ENCODE measurements at regions not wholly inside any gene's neighbourhood (a gene's known extent, or its start where the extent isn't known, plus 50 kb on each side); places are given as distances from the start of the nearest gene placed in this dataset.
A peak's percentile ranks its signal among the peaks of the same experiment; 100 is the strongest.

GRCh38 chr9:36728651-36729520 is 156.2 kb downstream of the MELK start:
- H3K27me3 Mint-ChIP-seq (ENCODE audit: low read depth), result no peaks in the 10 kb centered on the region
- peaks cover 3% of the 10 kb centered on the region for H3K4me1 Mint-ChIP-seq (ENCODE audit: low read depth)
- peak; percentile 35 for DNase-seq (ENCODE audit: low spot score)
- no peak overlapping the region for H3K4me3 Mint-ChIP-seq (ENCODE audit: low read depth)
- H3K27ac Mint-ChIP-seq, result no peak overlapping the region
- no peaks in the 10 kb centered on the region for H3K36me3 Mint-ChIP-seq (ENCODE audit: low read depth)
- no peaks in the 10 kb centered on the region for H3K9me3 Mint-ChIP-seq
- intact Hi-C loops (cut with micrococcal nuclease), result loop anchor here (1.0 to 5.0 kb wide), 3 partner anchors 96 to 322 kb away; no protein-coding TSS in a partner anchor

- peaks cover 3% of the 10 kb centered on the region for H3K4me1 Mint-ChIP-seq (ENCODE audit: low read depth)
- H3K27me3 Mint-ChIP-seq (ENCODE audit: low read depth), result no peaks in the 10 kb centered on the region
- intact Hi-C loops (cut with micrococcal nuclease), result loop anchor here (1.0 to 5.0 kb wide), 3 partner anchors 97 to 323 kb away; no protein-coding TSS in a partner anchor
- H3K27ac Mint-ChIP-seq, result no peak overlapping the region
- no peak for DNase-seq (ENCODE audit: low spot score)
- no peak overlapping the region for H3K4me3 Mint-ChIP-seq (ENCODE audit: low read depth)
- no peaks in the 10 kb centered on the region for H3K9me3 Mint-ChIP-seq
- no peaks in the 10 kb centered on the region for H3K36me3 Mint-ChIP-seq (ENCODE audit: low read depth)
Observed at GRCh38 chr9:36729906-36730305, 157.2 kb downstream of the MELK start.

GRCh38 chr9:36730414-36730813 is 157.7 kb downstream of the MELK start:
- Mint-ChIP-seq H3K4me1 (ENCODE audit: low read depth) (peaks cover 3% of the 10 kb centered on the region), H3K36me3 (ENCODE audit: low read depth) (no peaks in the 10 kb centered on the region), H3K4me3 (ENCODE audit: low read depth) (no peak overlapping the region), H3K9me3 (no peaks in the 10 kb centered on the region), H3K27ac (no peak overlapping the region), H3K27me3 (ENCODE audit: low read depth) (no peaks in the 10 kb centered on the region)
- no peak for DNase-seq (ENCODE audit: low spot score)
- intact Hi-C loops (cut with micrococcal nuclease), result no loop called here

- Mint-ChIP-seq H3K4me1 (ENCODE audit: low read depth) (peaks cover 3% of the 10 kb centered on the region), H3K9me3 (no peaks in the 10 kb centered on the region), H3K27ac (no peak overlapping the region), H3K27me3 (ENCODE audit: low read depth) (peaks cover 3% of the 10 kb centered on the region), H3K4me3 (ENCODE audit: low read depth) (no peak overlapping the region), H3K36me3 (ENCODE audit: low read depth) (no peaks in the 10 kb centered on the region)
- intact Hi-C loops (cut with micrococcal nuclease), result no loop called here
- no peak for DNase-seq (ENCODE audit: low spot score)
Observed at GRCh38 chr9:36731068-36731956, 158.6 kb downstream of the MELK start.

GRCh38 chr9:36734737-36735136 is 162.0 kb downstream of the MELK start:
- H3K27ac Mint-ChIP-seq, result no peak overlapping the region
- intact Hi-C loops (cut with micrococcal nuclease), result no loop called here
- no peaks in the 10 kb centered on the region for H3K9me3 Mint-ChIP-seq
- H3K4me3 Mint-ChIP-seq (ENCODE audit: low read depth), result no peak overlapping the region
- H3K4me1 Mint-ChIP-seq (ENCODE audit: low read depth), result peaks cover 3% of the 10 kb centered on the region
- H3K27me3 Mint-ChIP-seq (ENCODE audit: low read depth), result peaks cover 18% of the 10 kb centered on the region
- no peaks in the 10 kb centered on the region for H3K36me3 Mint-ChIP-seq (ENCODE audit: low read depth)
- DNase-seq (ENCODE audit: low spot score), result no peak

- no peak overlapping the region for H3K27ac Mint-ChIP-seq
- no peak overlapping the region for H3K4me3 Mint-ChIP-seq (ENCODE audit: low read depth)
- no peaks in the 10 kb centered on the region for H3K4me1 Mint-ChIP-seq (ENCODE audit: low read depth)
- no peaks in the 10 kb centered on the region for H3K9me3 Mint-ChIP-seq
- intact Hi-C loops (cut with micrococcal nuclease), result no loop called here
- no peaks in the 10 kb centered on the region for H3K36me3 Mint-ChIP-seq (ENCODE audit: low read depth)
- peaks cover 32% of the 10 kb centered on the region for H3K27me3 Mint-ChIP-seq (ENCODE audit: low read depth)
- no peak for DNase-seq (ENCODE audit: low spot score)
Observed at GRCh38 chr9:36736648-36737047, 164.0 kb downstream of the MELK start.

- H3K4me1 Mint-ChIP-seq (ENCODE audit: low read depth), result no peaks in the 10 kb centered on the region
- intact Hi-C loops (cut with micrococcal nuclease), result no loop called here
- H3K27ac Mint-ChIP-seq, result no peak overlapping the region
- H3K27me3 Mint-ChIP-seq (ENCODE audit: low read depth), result peaks cover 32% of the 10 kb centered on the region
- no peaks in the 10 kb centered on the region for H3K36me3 Mint-ChIP-seq (ENCODE audit: low read depth)
- DNase-seq (ENCODE audit: low spot score), result no peak
- H3K4me3 Mint-ChIP-seq (ENCODE audit: low read depth), result no peak overlapping the region
- no peaks in the 10 kb centered on the region for H3K9me3 Mint-ChIP-seq
Observed at GRCh38 chr9:36738318-36738976, 165.8 kb downstream of the MELK start.

- peaks cover 32% of the 10 kb centered on the region for H3K27me3 Mint-ChIP-seq (ENCODE audit: low read depth)
- no peak for DNase-seq (ENCODE audit: low spot score)
- no peaks in the 10 kb centered on the region for H3K36me3 Mint-ChIP-seq (ENCODE audit: low read depth)
- no peaks in the 10 kb centered on the region for H3K4me1 Mint-ChIP-seq (ENCODE audit: low read depth)
- H3K27ac Mint-ChIP-seq, result no peak overlapping the region
- no peak overlapping the region for H3K4me3 Mint-ChIP-seq (ENCODE audit: low read depth)
- no peaks in the 10 kb centered on the region for H3K9me3 Mint-ChIP-seq
- intact Hi-C loops (cut with micrococcal nuclease), result no loop called here
Observed at GRCh38 chr9:36739373-36740116, 166.8 kb downstream of the MELK start.

- peaks cover 26% of the 10 kb centered on the region for H3K27me3 Mint-ChIP-seq (ENCODE audit: low read depth)
- no peaks in the 10 kb centered on the region for H3K9me3 Mint-ChIP-seq
Observed at GRCh38 chr9:36742264-36742663, 169.6 kb downstream of the MELK start.

GRCh38 chr9:36744678-36745077 is 172.0 kb downstream of the MELK start:
- intact Hi-C loops (cut with micrococcal nuclease), result no loop called here
- H3K9me3 Mint-ChIP-seq, result no peaks in the 10 kb centered on the region
- DNase-seq (ENCODE audit: low spot score), result no peak
- H3K4me3 Mint-ChIP-seq (ENCODE audit: low read depth), result no peak overlapping the region
- no peaks in the 10 kb centered on the region for H3K36me3 Mint-ChIP-seq (ENCODE audit: low read depth)
- peaks cover 20% of the 10 kb centered on the region for H3K27me3 Mint-ChIP-seq (ENCODE audit: low read depth)
- H3K4me1 Mint-ChIP-seq (ENCODE audit: low read depth), result no peaks in the 10 kb centered on the region
- no peak overlapping the region for H3K27ac Mint-ChIP-seq

More at GRCh38 chr9:36742264-36742663, 169.6 kb downstream of the MELK start:
- Mint-ChIP-seq H3K36me3 (ENCODE audit: low read depth) (no peaks in the 10 kb centered on the region), H3K27ac (no peak overlapping the region), H3K4me1 (ENCODE audit: low read depth) (no peaks in the 10 kb centered on the region), H3K4me3 (ENCODE audit: low read depth) (no peak overlapping the region)
- intact Hi-C loops (cut with micrococcal nuclease), result no loop called here
- no peak for DNase-seq (ENCODE audit: low spot score)

GRCh38 chr9:36745977-36746376 is 173.3 kb downstream of the MELK start:
- no peak overlapping the region for H3K4me3 Mint-ChIP-seq (ENCODE audit: low read depth)

GRCh38 chr9:36746415-36746814 is 173.7 kb downstream of the MELK start:
- intact Hi-C loops (cut with micrococcal nuclease), result no loop called here
- Mint-ChIP-seq H3K9me3 (no peaks in the 10 kb centered on the region), H3K27ac (no peak overlapping the region), H3K27me3 (ENCODE audit: low read depth) (peaks cover 13% of the 10 kb centered on the region), H3K4me1 (ENCODE audit: low read depth) (no peaks in the 10 kb centered on the region), H3K4me3 (ENCODE audit: low read depth) (no peak overlapping the region), H3K36me3 (ENCODE audit: low read depth) (no peaks in the 10 kb centered on the region)
- DNase-seq (ENCODE audit: low spot score), result no peak

More at GRCh38 chr9:36745977-36746376, 173.3 kb downstream of the MELK start:
- intact Hi-C loops (cut with micrococcal nuclease), result no loop called here
- no peak overlapping the region for H3K27ac Mint-ChIP-seq
- no peaks in the 10 kb centered on the region for H3K4me1 Mint-ChIP-seq (ENCODE audit: low read depth)
- H3K36me3 Mint-ChIP-seq (ENCODE audit: low read depth), result no peaks in the 10 kb centered on the region
- H3K9me3 Mint-ChIP-seq, result no peaks in the 10 kb centered on the region
- H3K27me3 Mint-ChIP-seq (ENCODE audit: low read depth), result peaks cover 15% of the 10 kb centered on the region
- no peak for DNase-seq (ENCODE audit: low spot score)
